ENCODE measurements at regions not wholly inside any gene's neighbourhood (a gene's known extent, or its start where the extent isn't known, plus 50 kb on each side); places are given as distances from the start of the nearest gene placed in this dataset.

- Histone ChIP-seq H3K9ac (no peak overlapping the region), H4K20me1 (ENCODE audit: insufficient read depth) (no peaks in the 10 kb centered on the region), H3K79me2 (ENCODE audit: insufficient read depth, low read depth) (no peaks in the 10 kb centered on the region), H2AFZ (ENCODE audit: low read depth) (no peak overlapping the region), H3K27me3 (ENCODE audit: insufficient read depth, low read depth) (no peaks in the 10 kb centered on the region), H3K36me3 (ENCODE audit: insufficient read depth) (no peaks in the 10 kb centered on the region), H3K4me2 (no peak overlapping the region), H3K4me3 (IDR thresholded peaks at IDR 0.05; ENCODE audit: insufficient read depth, low read depth, low read length) (no peak overlapping the region), H3K4me1 (ENCODE audit: low read depth, poor library complexity, severe bottlenecking) (no peaks in the 10 kb centered on the region), H3K27ac (no peak overlapping the region)
- no peak for TF ChIP-seq CTCF (conservative IDR thresholded peaks at IDR 0.05; ENCODE audit: low read depth, low read length)
Measured at GRCh38 chr11:92740276-92740675, 229.2 kb upstream of the MTNR1B start.

GRCh38 chr11:92744929-92745585 is 224.4 kb upstream of the MTNR1B start:
- TF ChIP-seq CTCF (conservative IDR thresholded peaks at IDR 0.05; ENCODE audit: low read depth, low read length) = no peak
- H3K79me2 ChIP-seq (ENCODE audit: insufficient read depth, low read depth) = no peaks in the 10 kb centered on the region
- H2AFZ ChIP-seq (ENCODE audit: low read depth) = no peak overlapping the region
- H3K27me3 ChIP-seq (ENCODE audit: insufficient read depth, low read depth) = no peaks in the 10 kb centered on the region
- H3K36me3 ChIP-seq (ENCODE audit: insufficient read depth) = no peaks in the 10 kb centered on the region
- H3K27ac ChIP-seq = no peak overlapping the region
- no peak overlapping the region for H3K4me2 ChIP-seq
- H4K20me1 ChIP-seq (ENCODE audit: insufficient read depth) = no peaks in the 10 kb centered on the region
- no peaks in the 10 kb centered on the region for H3K4me1 ChIP-seq (ENCODE audit: low read depth, poor library complexity, severe bottlenecking)
- H3K9ac ChIP-seq = no peak overlapping the region
- H3K4me3 ChIP-seq (IDR thresholded peaks at IDR 0.05; ENCODE audit: insufficient read depth, low read depth, low read length) = no peak overlapping the region

DNA sequence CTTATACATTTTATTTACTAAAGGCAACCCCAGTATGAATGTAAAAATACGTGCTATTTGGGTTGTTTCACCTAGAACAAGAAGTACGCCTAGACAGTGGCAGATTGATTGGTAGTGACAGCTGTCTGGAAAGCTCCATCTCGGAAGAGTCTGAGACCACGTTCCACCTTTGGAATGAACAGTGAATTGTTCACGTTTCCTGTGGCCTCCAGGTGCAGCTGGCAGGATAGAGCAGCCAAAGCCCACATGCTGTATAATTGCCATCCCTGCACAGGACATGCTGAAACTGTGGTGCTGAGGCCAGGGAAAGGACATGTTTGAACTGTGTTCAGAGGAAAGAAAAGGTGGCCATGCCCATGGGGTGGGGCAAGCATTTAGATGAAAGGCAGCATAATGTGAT is 218.7 kb upstream of the MTNR1B start:
- no peak for TF ChIP-seq CTCF (conservative IDR thresholded peaks at IDR 0.05; ENCODE audit: low read depth, low read length)
- no peaks in the 10 kb centered on the region for H3K4me1 ChIP-seq (ENCODE audit: low read depth, poor library complexity, severe bottlenecking)

DNA sequence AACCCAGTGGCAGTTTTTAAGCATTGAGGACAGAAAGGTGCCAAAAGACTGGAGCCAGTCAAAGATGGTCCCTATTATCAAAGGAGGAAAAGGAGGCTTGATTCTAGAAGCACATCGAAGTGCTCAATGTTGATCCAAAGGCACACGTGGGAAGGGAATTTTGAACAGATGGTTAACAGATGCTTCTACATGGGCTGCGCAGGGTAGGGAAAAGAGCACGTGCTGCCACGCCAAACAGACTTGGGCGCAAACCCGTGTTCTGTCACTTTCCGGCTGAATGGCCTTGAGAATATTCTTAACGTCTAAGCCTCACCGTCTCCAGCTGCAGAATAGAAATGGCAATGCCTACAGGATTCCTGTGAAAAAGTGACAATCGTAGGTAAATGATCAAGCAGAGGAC is 217.9 kb upstream of the MTNR1B start:
- H2AFZ ChIP-seq (ENCODE audit: low read depth) = no peak overlapping the region
- H3K4me2 ChIP-seq = no peak overlapping the region
- no peak overlapping the region for H3K4me3 ChIP-seq (IDR thresholded peaks at IDR 0.05; ENCODE audit: insufficient read depth, low read depth, low read length)
- H3K79me2 ChIP-seq (ENCODE audit: insufficient read depth, low read depth) = no peaks in the 10 kb centered on the region
- no peak overlapping the region for H3K27ac ChIP-seq
- no peaks in the 10 kb centered on the region for H3K4me1 ChIP-seq (ENCODE audit: low read depth, poor library complexity, severe bottlenecking)
- H3K27me3 ChIP-seq (ENCODE audit: insufficient read depth, low read depth) = no peaks in the 10 kb centered on the region
- H3K36me3 ChIP-seq (ENCODE audit: insufficient read depth) = no peaks in the 10 kb centered on the region
- TF ChIP-seq CTCF (conservative IDR thresholded peaks at IDR 0.05; ENCODE audit: low read depth, low read length) = no peak
- H4K20me1 ChIP-seq (ENCODE audit: insufficient read depth) = no peaks in the 10 kb centered on the region
- H3K9ac ChIP-seq = no peak overlapping the region

More for the DNA sequence above, 218.7 kb upstream of the MTNR1B start:
- Histone ChIP-seq H3K27ac (no peak overlapping the region), H3K9ac (no peak overlapping the region), H3K36me3 (ENCODE audit: insufficient read depth) (no peaks in the 10 kb centered on the region), H4K20me1 (ENCODE audit: insufficient read depth) (no peaks in the 10 kb centered on the region), H3K27me3 (ENCODE audit: insufficient read depth, low read depth) (no peaks in the 10 kb centered on the region), H3K4me2 (no peak overlapping the region), H2AFZ (ENCODE audit: low read depth) (no peak overlapping the region), H3K79me2 (ENCODE audit: insufficient read depth, low read depth) (no peaks in the 10 kb centered on the region), H3K4me3 (IDR thresholded peaks at IDR 0.05; ENCODE audit: insufficient read depth, low read depth, low read length) (no peak overlapping the region)
